Mucosa of stomach (tissue), 1 donor: ENCODE measurements at regions not wholly inside any gene's neighbourhood (a gene's known extent, or its start where the extent isn't known, plus 50 kb on each side); places are given as distances from the start of the nearest gene placed in this dataset.

Source experiments
- H3K27me3 ChIP-seq: one replicate; pipeline ENCODE4 v1.7.0; 2013; ENCODE audit warnings: mild to moderate bottlenecking, low read length; ENCODE audit not compliant: control insufficient read depth, insufficient read depth
- H3K36me3 ChIP-seq: one replicate; pipeline ENCODE4 v1.7.0; 2013; ENCODE audit warnings: low read length; ENCODE audit not compliant: control insufficient read depth, insufficient read depth
- H3K4me1 ChIP-seq: one replicate; pipeline ENCODE4 v1.7.0; 2013; ENCODE audit warnings: mild to moderate bottlenecking, low read length; ENCODE audit not compliant: control insufficient read depth, insufficient read depth
- H3K4me3 ChIP-seq: one replicate; pipeline ENCODE4 v1.7.0; 2013; ENCODE audit warnings: low read length
- H3K9ac ChIP-seq: one replicate; pipeline ENCODE4 v1.7.0; 2013; ENCODE audit warnings: mild to moderate bottlenecking, low read length, moderate library complexity
- H3K9me3 ChIP-seq: one replicate; pipeline ENCODE4 v1.7.0; 2013; ENCODE audit warnings: mild to moderate bottlenecking, low read length, moderate library complexity; ENCODE audit not compliant: control insufficient read depth
- donor health status: Pancreatic carcinoma.

GRCh38 chr14:53692451-53692850 lies 264.2 kb downstream of the BMP4 start:
- no peak overlapping the region for H3K4me3 ChIP-seq
- H3K4me1 ChIP-seq = no peaks in the 10 kb centered on the region
- no peaks in the 10 kb centered on the region for H3K27me3 ChIP-seq
- no peaks in the 10 kb centered on the region for H3K9me3 ChIP-seq
- H3K36me3 ChIP-seq = no peaks in the 10 kb centered on the region
- H3K9ac ChIP-seq = no peak overlapping the region

- Histone ChIP-seq H3K9ac (no peak overlapping the region), H3K27me3 (no peaks in the 10 kb centered on the region), H3K4me1 (no peaks in the 10 kb centered on the region), H3K9me3 (no peaks in the 10 kb centered on the region), H3K36me3 (no peaks in the 10 kb centered on the region), H3K4me3 (no peak overlapping the region)
These were observed 273.4 kb downstream of the BMP4 start for GRCh38 chr14:53683229-53683628.

GRCh38 chr14:53672526-53672925 lies 284.1 kb downstream of the BMP4 start:
- no peaks in the 10 kb centered on the region for H3K9me3 ChIP-seq
- H3K36me3 ChIP-seq = no peaks in the 10 kb centered on the region
- no peaks in the 10 kb centered on the region for H3K4me1 ChIP-seq
- H3K27me3 ChIP-seq = no peaks in the 10 kb centered on the region
- H3K9ac ChIP-seq = no peak overlapping the region
- no peak overlapping the region for H3K4me3 ChIP-seq

- H3K36me3 ChIP-seq = no peaks in the 10 kb centered on the region
- no peaks in the 10 kb centered on the region for H3K27me3 ChIP-seq
- no peak overlapping the region for H3K4me3 ChIP-seq
- H3K4me1 ChIP-seq = no peaks in the 10 kb centered on the region
- H3K9me3 ChIP-seq = no peaks in the 10 kb centered on the region
- H3K9ac ChIP-seq = no peak overlapping the region
These were observed 285.9 kb downstream of the BMP4 start for GRCh38 chr14:53670701-53671100.

- Histone ChIP-seq H3K36me3 (no peaks in the 10 kb centered on the region), H3K9ac (no peak overlapping the region), H3K4me3 (no peak overlapping the region), H3K27me3 (no peaks in the 10 kb centered on the region), H3K9me3 (no peaks in the 10 kb centered on the region), H3K4me1 (no peaks in the 10 kb centered on the region)
These were observed 287.7 kb downstream of the BMP4 start for GRCh38 chr14:53668897-53669296.

- H3K4me3 ChIP-seq = no peak overlapping the region
- H3K4me1 ChIP-seq = no peaks in the 10 kb centered on the region
- no peaks in the 10 kb centered on the region for H3K9me3 ChIP-seq
- H3K27me3 ChIP-seq = no peaks in the 10 kb centered on the region
- H3K36me3 ChIP-seq = no peaks in the 10 kb centered on the region
- no peak overlapping the region for H3K9ac ChIP-seq
These were observed 292.9 kb downstream of the BMP4 start for GRCh38 chr14:53663709-53664108.

- Histone ChIP-seq H3K36me3 (no peaks in the 10 kb centered on the region), H3K9ac (no peak overlapping the region), H3K4me1 (no peaks in the 10 kb centered on the region), H3K27me3 (no peaks in the 10 kb centered on the region), H3K4me3 (no peak overlapping the region), H3K9me3 (no peaks in the 10 kb centered on the region)
These were observed 301.4 kb downstream of the BMP4 start for GRCh38 chr14:53655080-53655785.

GRCh38 chr14:53652068-53652467 lies 304.6 kb downstream of the BMP4 start:
- no peak overlapping the region for H3K9ac ChIP-seq

GRCh38 chr14:53651096-53651740 lies 305.4 kb downstream of the BMP4 start:
- H3K4me1 ChIP-seq = no peaks in the 10 kb centered on the region

More at GRCh38 chr14:53652068-53652467, 304.6 kb downstream of the BMP4 start:
- no peaks in the 10 kb centered on the region for H3K4me1 ChIP-seq
- H3K36me3 ChIP-seq = no peaks in the 10 kb centered on the region
- no peaks in the 10 kb centered on the region for H3K9me3 ChIP-seq
- H3K4me3 ChIP-seq = no peak overlapping the region
- H3K27me3 ChIP-seq = no peaks in the 10 kb centered on the region

GRCh38 chr14:53646925-53647324 lies 309.7 kb downstream of the BMP4 start:
- no peak overlapping the region for H3K9ac ChIP-seq

More at GRCh38 chr14:53651096-53651740, 305.4 kb downstream of the BMP4 start:
- H3K9ac ChIP-seq = no peak overlapping the region
- H3K9me3 ChIP-seq = no peaks in the 10 kb centered on the region
- no peaks in the 10 kb centered on the region for H3K36me3 ChIP-seq
- H3K4me3 ChIP-seq = no peak overlapping the region
- no peaks in the 10 kb centered on the region for H3K27me3 ChIP-seq

GRCh38 chr14:53640695-53641094 lies 315.9 kb downstream of the BMP4 start:
- no peak overlapping the region for H3K4me3 ChIP-seq
- no peaks in the 10 kb centered on the region for H3K9me3 ChIP-seq
- no peak overlapping the region for H3K9ac ChIP-seq
- no peaks in the 10 kb centered on the region for H3K36me3 ChIP-seq
- no peaks in the 10 kb centered on the region for H3K4me1 ChIP-seq
- H3K27me3 ChIP-seq = no peaks in the 10 kb centered on the region

More at GRCh38 chr14:53646925-53647324, 309.7 kb downstream of the BMP4 start:
- no peaks in the 10 kb centered on the region for H3K36me3 ChIP-seq
- no peak overlapping the region for H3K4me3 ChIP-seq
- no peaks in the 10 kb centered on the region for H3K4me1 ChIP-seq
- no peaks in the 10 kb centered on the region for H3K9me3 ChIP-seq
- H3K27me3 ChIP-seq = no peaks in the 10 kb centered on the region

- Histone ChIP-seq H3K4me1 (no peaks in the 10 kb centered on the region), H3K4me3 (no peak overlapping the region), H3K9me3 (no peaks in the 10 kb centered on the region), H3K36me3 (no peaks in the 10 kb centered on the region), H3K9ac (no peak overlapping the region), H3K27me3 (no peaks in the 10 kb centered on the region)
These were observed 317.7 kb downstream of the BMP4 start for GRCh38 chr14:53638966-53639365.
